ENCODE measurements at regions not wholly inside any gene's neighbourhood (a gene's known extent, or its start where the extent isn't known, plus 50 kb on each side); places are given as distances from the start of the nearest gene placed in this dataset.

GRCh38 chr5:54835647-54836046 lies 149.7 kb downstream of the ESM1 start:
- BruUV-seq (replicated peaks), result no TSS peak
- no peaks in the 10 kb centered on the region; the same call in 1 of the 2 replicates for H3K9me3 ChIP-seq (ENCODE audit: insufficient read depth, low read depth)
- H3K4me2 ChIP-seq, result no peak overlapping the region; the same call in 1 of the 2 replicates
- DNase-seq, result peak in 1 of 2 experiments; percentile 58
- peaks cover 13% of the 10 kb centered on the region for H3K4me1 ChIP-seq (replicated peaks; ENCODE audit: insufficient read depth)
- ChIA-PET POLR2A (ENCODE audit: unreplicated experiment) (no interaction called here), CTCF (no interaction called here)
- H3F3A ChIP-seq (ENCODE audit: insufficient read depth, low read depth), result no peaks in the 10 kb centered on the region
- H3K79me2 ChIP-seq (ENCODE audit: low read depth), result no peaks in the 10 kb centered on the region
- no peaks in the 10 kb centered on the region for H3K9me2 ChIP-seq (ENCODE audit: insufficient read depth)
- H3K27me3 ChIP-seq (ENCODE audit: insufficient read depth, low read depth), result no peaks in the 10 kb centered on the region
- 0 out of 2 replicates have a peak overlapping the region, but pooled peaks have one; percentile 15 for H2AFZ ChIP-seq
- H4K20me1 ChIP-seq (ENCODE audit: insufficient read depth), result no peaks in the 10 kb centered on the region
- H3K27ac ChIP-seq, result no peak overlapping the region
- no peaks in the 10 kb centered on the region for H3K36me3 ChIP-seq (ENCODE audit: low read depth)
- TF ChIP-seq EZH2 (IDR thresholded peaks at IDR 0.05; ENCODE audit: low read depth) (no peak), CTCF (conservative IDR thresholded peaks at IDR 0.05) (no peak)
- H3K4me3 ChIP-seq, result no peak overlapping the region
- intact Hi-C loops (cut with micrococcal nuclease; ENCODE audit: unreplicated experiment), result no loop called here

GRCh38 chr5:54834121-54834842 lies 151.1 kb downstream of the ESM1 start:
- no peak for DNase-seq
- BruUV-seq (replicated peaks), result no TSS peak
- no peaks in the 10 kb centered on the region; the same call in 1 of the 2 replicates for H3K9me3 ChIP-seq (ENCODE audit: insufficient read depth, low read depth)
- POLR2A ChIA-PET (ENCODE audit: unreplicated experiment), result interaction anchor here (0.6 kb wide), 2 partner anchors 22 to 326 kb away, joined by 4 to 5 read pairs; partner anchors contain the start of gene GPX8
- H3F3A ChIP-seq (ENCODE audit: insufficient read depth, low read depth), result no peaks in the 10 kb centered on the region
- H3K27me3 ChIP-seq (ENCODE audit: insufficient read depth, low read depth), result no peaks in the 10 kb centered on the region
- no peaks in the 10 kb centered on the region for H3K79me2 ChIP-seq (ENCODE audit: low read depth)
- no peaks in the 10 kb centered on the region for H3K9me2 ChIP-seq (ENCODE audit: insufficient read depth)
- CTCF ChIA-PET, result no interaction called here
- H3K4me3 ChIP-seq, result no peak overlapping the region
- peaks cover 13% of the 10 kb centered on the region for H3K4me1 ChIP-seq (replicated peaks; ENCODE audit: insufficient read depth)
- H3K4me2 ChIP-seq, result no peak overlapping the region
- no peak overlapping the region for H2AFZ ChIP-seq
- TF ChIP-seq CTCF (conservative IDR thresholded peaks at IDR 0.05) (no peak), EZH2 (IDR thresholded peaks at IDR 0.05; ENCODE audit: low read depth) (no peak)
- H4K20me1 ChIP-seq (ENCODE audit: insufficient read depth), result no peaks in the 10 kb centered on the region
- H3K36me3 ChIP-seq (ENCODE audit: low read depth), result no peaks in the 10 kb centered on the region
- H3K27ac ChIP-seq, result no peak overlapping the region
- intact Hi-C loops (cut with micrococcal nuclease; ENCODE audit: unreplicated experiment), result no loop called here

- BruUV-seq (replicated peaks), result no TSS peak
- Histone ChIP-seq H3K79me2 (ENCODE audit: low read depth) (no peaks in the 10 kb centered on the region), H4K20me1 (ENCODE audit: insufficient read depth) (no peaks in the 10 kb centered on the region), H3K4me2 (no peak overlapping the region), H3K27me3 (ENCODE audit: insufficient read depth, low read depth) (no peaks in the 10 kb centered on the region), H3K9me3 (ENCODE audit: insufficient read depth, low read depth) (no peaks in the 10 kb centered on the region; the same call in 1 of the 2 replicates), H3K4me3 (no peak overlapping the region), H3F3A (ENCODE audit: insufficient read depth, low read depth) (no peaks in the 10 kb centered on the region), H3K4me1 (replicated peaks; ENCODE audit: insufficient read depth) (peaks cover 13% of the 10 kb centered on the region), H2AFZ (no peak overlapping the region), H3K9me2 (ENCODE audit: insufficient read depth) (no peaks in the 10 kb centered on the region), H3K27ac (no peak overlapping the region), H3K36me3 (ENCODE audit: low read depth) (no peaks in the 10 kb centered on the region)
- DNase-seq, result no peak
- POLR2A ChIA-PET (ENCODE audit: unreplicated experiment), result no interaction called here
- intact Hi-C loops (cut with micrococcal nuclease; ENCODE audit: unreplicated experiment), result no loop called here
- TF ChIP-seq CTCF (conservative IDR thresholded peaks at IDR 0.05) (no peak), EZH2 (IDR thresholded peaks at IDR 0.05; ENCODE audit: low read depth) (no peak)
- CTCF ChIA-PET, result no interaction called here
These were observed 151.8 kb downstream of the ESM1 start for GRCh38 chr5:54833590-54833989.

Measured in PC-9 (cell line).